Lower lobe of right lung (tissue), 2 donors: ENCODE measurements at regions not wholly inside any gene's neighbourhood (a gene's known extent, or its start where the extent isn't known, plus 50 kb on each side); places are given as distances from the start of the nearest gene placed in this dataset.

Experiments
- ATAC-seq, 2 donors: fragments of 200-7000 bp; cut with Tn5 transposase; one replicate each; pipeline ENCODE4 v1.9.1; 2020 to 2022; ENCODE audit warnings: mild to moderate bottlenecking in 2 of 2, moderate library complexity in 2 of 2
- DNase-seq: peaks from one replicate; pipeline ENCODE4 v3.0.0-alpha.2; 2020
- H3K27ac ChIP-seq: fragments of 200-600 bp; one replicate; pipeline ENCODE4 v1.8.0; 2022
- H3K27me3 ChIP-seq: fragments of 200-600 bp; one replicate; pipeline ENCODE4 v1.8.0; 2022; ENCODE audit warnings: low read depth
- H3K36me3 ChIP-seq: fragments of 200-600 bp; one replicate; pipeline ENCODE4 v1.8.0; 2022; ENCODE audit warnings: mild to moderate bottlenecking
- H3K4me1 ChIP-seq: fragments of 200-600 bp; one replicate; pipeline ENCODE4 v1.8.0; 2022
- H3K4me3 ChIP-seq: fragments of 200-600 bp; one replicate; pipeline ENCODE4 v1.8.0; 2022; ENCODE audit warnings: mild to moderate bottlenecking
- H3K9me3 ChIP-seq: fragments of 200-600 bp; one replicate; pipeline ENCODE4 v1.8.0; 2022
- intact Hi-C: fragments of 100-400 bp; cut with DNase I; formaldehyde crosslinking; loops from one replicate; pipeline ENCODE4 v1.11.0; 2022
- TF ChIP-seq, protein P1 (sequence below): fragments of 200-600 bp; IDR thresholded peaks from one replicate; pipeline ENCODE4 v1.8.0; 2022; ENCODE audit warnings: antibody characterized with exemption, mild to moderate bottlenecking
- donor health status: DM: no; HTN: yes; CAD: no; lungs with severe emphysema.

DNA sequence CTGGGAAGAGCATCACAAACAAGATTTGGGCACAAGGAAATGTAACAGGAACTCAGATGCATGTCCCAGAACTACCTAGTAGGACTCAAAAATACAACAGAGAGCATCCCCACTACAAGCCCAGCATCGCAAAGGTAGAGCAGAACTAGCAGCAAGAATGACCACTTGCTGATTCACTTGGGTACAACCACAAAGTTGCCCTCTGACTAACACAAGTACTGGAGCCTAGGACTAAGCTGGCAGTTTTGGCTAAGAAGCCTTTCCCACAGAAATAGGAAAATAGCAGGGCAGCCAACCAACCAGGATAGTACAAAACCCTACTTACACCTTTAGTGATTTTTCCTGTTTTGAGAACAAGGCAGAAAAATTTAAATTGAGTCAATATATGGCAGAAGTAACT is 193.8 kb downstream of the PAX3 start:
- no peaks in the 10 kb centered on the region for H3K36me3 ChIP-seq
- H3K4me3 ChIP-seq: no peak overlapping the region
- DNase-seq: no peak
- intact Hi-C loops: no loop called here
- H3K27me3 ChIP-seq: no peaks in the 10 kb centered on the region
- H3K9me3 ChIP-seq: no peaks in the 10 kb centered on the region
- H3K27ac ChIP-seq: no peak overlapping the region
- no peaks in the 10 kb centered on the region for H3K4me1 ChIP-seq
- TF ChIP-seq, protein P1, sequence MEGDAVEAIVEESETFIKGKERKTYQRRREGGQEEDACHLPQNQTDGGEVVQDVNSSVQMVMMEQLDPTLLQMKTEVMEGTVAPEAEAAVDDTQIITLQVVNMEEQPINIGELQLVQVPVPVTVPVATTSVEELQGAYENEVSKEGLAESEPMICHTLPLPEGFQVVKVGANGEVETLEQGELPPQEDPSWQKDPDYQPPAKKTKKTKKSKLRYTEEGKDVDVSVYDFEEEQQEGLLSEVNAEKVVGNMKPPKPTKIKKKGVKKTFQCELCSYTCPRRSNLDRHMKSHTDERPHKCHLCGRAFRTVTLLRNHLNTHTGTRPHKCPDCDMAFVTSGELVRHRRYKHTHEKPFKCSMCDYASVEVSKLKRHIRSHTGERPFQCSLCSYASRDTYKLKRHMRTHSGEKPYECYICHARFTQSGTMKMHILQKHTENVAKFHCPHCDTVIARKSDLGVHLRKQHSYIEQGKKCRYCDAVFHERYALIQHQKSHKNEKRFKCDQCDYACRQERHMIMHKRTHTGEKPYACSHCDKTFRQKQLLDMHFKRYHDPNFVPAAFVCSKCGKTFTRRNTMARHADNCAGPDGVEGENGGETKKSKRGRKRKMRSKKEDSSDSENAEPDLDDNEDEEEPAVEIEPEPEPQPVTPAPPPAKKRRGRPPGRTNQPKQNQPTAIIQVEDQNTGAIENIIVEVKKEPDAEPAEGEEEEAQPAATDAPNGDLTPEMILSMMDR: no peak
- ATAC-seq: no peak

- no peaks in the 10 kb centered on the region for H3K36me3 ChIP-seq
- H3K27me3 ChIP-seq: no peaks in the 10 kb centered on the region
- intact Hi-C loops: no loop called here
- DNase-seq: no peak
- TF ChIP-seq, protein P1: no peak
- H3K9me3 ChIP-seq: no peaks in the 10 kb centered on the region
- no peaks in the 10 kb centered on the region for H3K4me1 ChIP-seq
- no peak for ATAC-seq
- H3K4me3 ChIP-seq: no peak overlapping the region
- H3K27ac ChIP-seq: no peak overlapping the region
Observed at GRCh38 chr2:222102575-222103349, 196.0 kb downstream of the PAX3 start.

- DNase-seq (no peak), ATAC-seq (no peak)
- Histone ChIP-seq H3K4me3 (no peak overlapping the region), H3K4me1 (no peaks in the 10 kb centered on the region), H3K36me3 (no peaks in the 10 kb centered on the region), H3K27ac (no peak overlapping the region), H3K27me3 (no peaks in the 10 kb centered on the region), H3K9me3 (no peaks in the 10 kb centered on the region)
- intact Hi-C loops: no loop called here
- TF ChIP-seq, protein P1: no peak
Observed at GRCh38 chr2:222100704-222101699, 197.8 kb downstream of the PAX3 start.

DNA sequence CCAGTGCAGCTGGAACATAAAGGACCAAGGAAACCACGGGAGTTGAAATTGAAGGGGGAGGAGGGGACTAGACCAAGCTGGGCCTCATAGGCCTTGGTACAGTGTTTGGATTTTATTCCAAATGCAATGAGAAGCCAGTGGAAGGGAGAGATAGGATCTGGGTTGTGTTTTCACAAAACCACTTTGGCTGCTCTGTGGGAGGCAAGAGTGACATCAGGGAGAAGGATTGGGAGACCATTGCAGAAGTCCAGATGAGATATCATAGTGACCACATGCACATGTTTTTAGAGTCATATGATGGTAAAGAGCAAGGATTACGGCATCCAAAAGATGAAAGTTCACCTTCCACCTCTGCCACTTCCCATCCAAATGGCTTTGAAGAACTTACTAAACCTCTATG is 210.2 kb downstream of the PAX3 start:
- Histone ChIP-seq H3K4me1 (no peaks in the 10 kb centered on the region), H3K4me3 (no peak overlapping the region), H3K36me3 (no peaks in the 10 kb centered on the region), H3K9me3 (no peaks in the 10 kb centered on the region), H3K27me3 (no peaks in the 10 kb centered on the region), H3K27ac (no peak overlapping the region)
- ATAC-seq (no peak), DNase-seq (no peak)
- intact Hi-C loops: no loop called here
- TF ChIP-seq, protein P1: no peak

DNA sequence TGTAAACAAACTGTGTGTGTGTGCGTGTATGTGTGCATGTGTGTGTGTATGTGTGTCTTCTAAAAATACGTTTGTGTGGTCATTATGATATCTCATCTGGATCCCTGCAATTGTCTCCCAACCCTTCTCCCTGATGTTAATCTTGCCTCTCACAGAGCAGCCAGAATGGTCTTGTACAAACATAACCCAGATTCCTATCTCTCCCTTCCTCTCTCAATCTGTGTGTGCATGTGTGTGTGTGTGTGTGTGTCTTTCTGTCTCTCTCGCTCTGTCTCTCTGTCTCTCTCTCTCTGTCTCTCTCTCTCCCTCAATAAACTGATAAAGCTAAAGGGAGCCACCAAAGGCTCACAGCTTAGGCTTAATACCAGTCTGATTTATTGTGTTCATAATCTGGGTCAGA is 210.8 kb downstream of the PAX3 start:
- H3K4me1 ChIP-seq: no peaks in the 10 kb centered on the region
- DNase-seq (no peak), ATAC-seq (no peak)
- no peak overlapping the region for H3K4me3 ChIP-seq
- no peaks in the 10 kb centered on the region for H3K27me3 ChIP-seq
- intact Hi-C loops: no loop called here
- H3K9me3 ChIP-seq: no peaks in the 10 kb centered on the region
- no peak overlapping the region for H3K27ac ChIP-seq
- H3K36me3 ChIP-seq: no peaks in the 10 kb centered on the region
- TF ChIP-seq, protein P1: no peak
